Right renal pelvis (tissue), 4 donors: ENCODE measurements at regions not wholly inside any gene's neighbourhood (a gene's known extent, or its start where the extent isn't known, plus 50 kb on each side); places are given as distances from the start of the nearest gene placed in this dataset.
"Not testable (repeated sequence)": the region's sequence is repeated elsewhere in the genome, so short reads cannot be mapped to it uniquely, and the experiment has no call there.

Experiments
- DNase-seq, 4 donors: peaks; one replicate each; pipeline ENCODE4 v3.0.0-alpha.2; 2013; ENCODE audit warnings: low read depth in 4 of 4, low spot score in 3 of 4, missing footprints in 1 of 4

GRCh38 chr2:118744682-118745181, 102.7 kb downstream of the EN1 start:
- DNase-seq: not testable (repeated sequence)

GRCh38 chr2:118738524-118739308, 108.7 kb downstream of the EN1 start:
- no peak for DNase-seq

- DNase-seq: no peak
Measured at GRCh38 chr2:118738106-118738505, 109.3 kb downstream of the EN1 start.

- DNase-seq: no peak
Measured at GRCh38 chr2:118737684-118738083, 109.8 kb downstream of the EN1 start.

- DNase-seq: no peak
Measured at GRCh38 chr2:118732432-118732831, 115.0 kb downstream of the EN1 start.

- no peak for DNase-seq
Measured at GRCh38 chr2:118731413-118731812, 116.0 kb downstream of the EN1 start.

- DNase-seq: no peak
Measured at GRCh38 chr2:118730405-118730804, 117.0 kb downstream of the EN1 start.

- no peak for DNase-seq
Measured at GRCh38 chr2:118729760-118730159, 117.7 kb downstream of the EN1 start.

GRCh38 chr2:118728984-118729383, 118.5 kb downstream of the EN1 start:
- no peak for DNase-seq

GRCh38 chr2:118726821-118727220, 120.6 kb downstream of the EN1 start:
- DNase-seq: no peak

- no peak for DNase-seq
Measured at GRCh38 chr2:118723394-118723793, 124.1 kb downstream of the EN1 start.

- no peak for DNase-seq
Measured at GRCh38 chr2:118722976-118723375, 124.5 kb downstream of the EN1 start.

GRCh38 chr2:118721817-118722551, 125.5 kb downstream of the EN1 start:
- DNase-seq: no peak

GRCh38 chr2:118720866-118721265, 126.6 kb downstream of the EN1 start:
- no peak for DNase-seq

GRCh38 chr2:118718921-118719320, 128.5 kb downstream of the EN1 start:
- DNase-seq: no peak

GRCh38 chr2:118716102-118716501, 131.3 kb downstream of the EN1 start:
- no peak for DNase-seq

GRCh38 chr2:118714118-118714517, 133.3 kb downstream of the EN1 start:
- DNase-seq: no peak

GRCh38 chr2:118711603-118712002, 135.8 kb downstream of the EN1 start:
- DNase-seq: no peak

GRCh38 chr2:118710481-118710880, 137.0 kb downstream of the EN1 start:
- no peak for DNase-seq

- DNase-seq: no peak
Measured at GRCh38 chr2:118709786-118710185, 137.7 kb downstream of the EN1 start.

- DNase-seq: no peak
Measured at GRCh38 chr2:118706844-118707243, 140.6 kb downstream of the EN1 start.

GRCh38 chr2:118706371-118706770, 141.1 kb downstream of the EN1 start:
- DNase-seq: no peak
